Stimulated activated CD8-positive, alpha-beta memory T cell treated with anti-CD3 and anti-CD28 coated beads, Interleukin-7, amount 100 ng/mL, for 4 hours (primary cell): ENCODE measurements at regions not wholly inside any gene's neighbourhood (a gene's known extent, or its start where the extent isn't known, plus 50 kb on each side); places are given as distances from the start of the nearest gene placed in this dataset.
"Not testable (repeated sequence)": the region's sequence is repeated elsewhere in the genome, so short reads cannot be mapped to it uniquely, and the experiment has no call there.

Experiments used
- DNase-seq, 2 donors: peaks; one replicate each; pipeline ENCODE4 v3.0.0-alpha.2; 2020; ENCODE audit warnings: low read depth in 2 of 2

GRCh38 chr7:94109556-94109955 is 105.4 kb upstream of the BET1 start:
- DNase-seq = no peak

- DNase-seq = no peak
Measured at GRCh38 chr7:94111009-94111408, 106.9 kb upstream of the BET1 start.

- no peak for DNase-seq
Measured at GRCh38 chr7:94115316-94115715, 111.2 kb upstream of the BET1 start.

GRCh38 chr7:94123136-94123535 is 119.0 kb upstream of the BET1 start:
- DNase-seq = no peak

GRCh38 chr7:94127026-94127425 is 122.9 kb upstream of the BET1 start:
- no peak for DNase-seq

GRCh38 chr7:94128072-94128471 is 123.9 kb upstream of the BET1 start:
- DNase-seq = no peak

- DNase-seq = no peak
Measured at GRCh38 chr7:94129443-94130140, 125.4 kb upstream of the BET1 start.

- no peak for DNase-seq
Measured at GRCh38 chr7:94130716-94131115, 126.6 kb upstream of the BET1 start.

GRCh38 chr7:94133460-94133859 is 129.3 kb upstream of the BET1 start:
- DNase-seq = no peak

GRCh38 chr7:94135180-94135579 is 131.0 kb upstream of the BET1 start:
- DNase-seq = no peak

- no peak for DNase-seq
Measured at GRCh38 chr7:94142281-94142680, 138.1 kb upstream of the BET1 start.

- DNase-seq = no peak
Measured at GRCh38 chr7:94145602-94146001, 141.4 kb upstream of the BET1 start.

- DNase-seq = no peak
Measured at GRCh38 chr7:94146408-94146807, 142.3 kb upstream of the BET1 start.

GRCh38 chr7:94149789-94150545 is 145.8 kb upstream of the BET1 start:
- DNase-seq = no peak

GRCh38 chr7:94154182-94154581 is 150.0 kb upstream of the BET1 start:
- DNase-seq = no peak

GRCh38 chr7:94154858-94155257 is 150.7 kb upstream of the BET1 start:
- DNase-seq = no peak

GRCh38 chr7:94157659-94158306 is 153.6 kb upstream of the BET1 start:
- DNase-seq = not testable (repeated sequence)

GRCh38 chr7:94160719-94161435 is 156.7 kb upstream of the BET1 start:
- DNase-seq = no peak

GRCh38 chr7:94161476-94161875 is 157.3 kb upstream of the BET1 start:
- no peak for DNase-seq

GRCh38 chr7:94169682-94170081 is 165.5 kb upstream of the BET1 start:
- DNase-seq = no peak

- no peak for DNase-seq
Measured at GRCh38 chr7:94170836-94171235, 166.7 kb upstream of the BET1 start.

- DNase-seq = no peak
Measured at GRCh38 chr7:94173436-94173835, 169.3 kb upstream of the BET1 start.
